ENCODE measurements at regions not wholly inside any gene's neighbourhood (a gene's known extent, or its start where the extent isn't known, plus 50 kb on each side); places are given as distances from the start of the nearest gene placed in this dataset.

- TF ChIP-seq, protein P1, sequence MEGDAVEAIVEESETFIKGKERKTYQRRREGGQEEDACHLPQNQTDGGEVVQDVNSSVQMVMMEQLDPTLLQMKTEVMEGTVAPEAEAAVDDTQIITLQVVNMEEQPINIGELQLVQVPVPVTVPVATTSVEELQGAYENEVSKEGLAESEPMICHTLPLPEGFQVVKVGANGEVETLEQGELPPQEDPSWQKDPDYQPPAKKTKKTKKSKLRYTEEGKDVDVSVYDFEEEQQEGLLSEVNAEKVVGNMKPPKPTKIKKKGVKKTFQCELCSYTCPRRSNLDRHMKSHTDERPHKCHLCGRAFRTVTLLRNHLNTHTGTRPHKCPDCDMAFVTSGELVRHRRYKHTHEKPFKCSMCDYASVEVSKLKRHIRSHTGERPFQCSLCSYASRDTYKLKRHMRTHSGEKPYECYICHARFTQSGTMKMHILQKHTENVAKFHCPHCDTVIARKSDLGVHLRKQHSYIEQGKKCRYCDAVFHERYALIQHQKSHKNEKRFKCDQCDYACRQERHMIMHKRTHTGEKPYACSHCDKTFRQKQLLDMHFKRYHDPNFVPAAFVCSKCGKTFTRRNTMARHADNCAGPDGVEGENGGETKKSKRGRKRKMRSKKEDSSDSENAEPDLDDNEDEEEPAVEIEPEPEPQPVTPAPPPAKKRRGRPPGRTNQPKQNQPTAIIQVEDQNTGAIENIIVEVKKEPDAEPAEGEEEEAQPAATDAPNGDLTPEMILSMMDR (IDR thresholded peaks at IDR 0.05): no peak
- no peak for TF ChIP-seq EZH2phosphoT487 (IDR thresholded peaks at IDR 0.05)
These were observed 218.0 kb upstream of the TRIB2 start for GRCh38 chr2:12498704-12499103.
